ENCODE measurements at regions not wholly inside any gene's neighbourhood (a gene's known extent, or its start where the extent isn't known, plus 50 kb on each side); places are given as distances from the start of the nearest gene placed in this dataset.

DNA sequence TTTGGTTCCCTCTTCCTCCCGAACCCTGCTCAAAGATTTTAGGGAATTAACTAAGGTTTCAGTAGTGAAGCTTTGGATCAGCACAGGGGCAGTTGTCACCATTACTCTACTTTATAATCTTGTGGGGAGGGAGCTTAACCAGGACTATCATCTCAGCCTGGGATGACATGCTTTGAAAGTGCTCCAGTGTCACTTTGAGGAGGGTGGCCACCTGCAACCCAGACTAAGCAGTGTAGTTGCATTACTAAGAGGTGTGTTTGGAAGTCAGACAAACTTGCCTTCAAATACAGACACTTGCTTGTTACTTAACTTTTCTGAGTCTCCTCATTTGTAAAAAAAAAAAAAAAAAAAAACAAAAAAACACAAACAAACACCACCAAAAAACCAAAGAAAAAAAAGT is 340.3 kb upstream of the TBL1XR1 start:
- Histone ChIP-seq H3F3A (ENCODE audit: insufficient read depth, low read length) (peaks cover 36% of the 10 kb centered on the region), H3K9me2 (replicated peaks; ENCODE audit: insufficient read depth, low read length) (no peaks in the 10 kb centered on the region), H3K9me3 (replicated peaks; ENCODE audit: insufficient read depth, low read length) (no peaks in the 10 kb centered on the region), H3K79me2 (ENCODE audit: low read length) (no peaks in the 10 kb centered on the region), H3K9ac (ENCODE audit: low read length) (no peak overlapping the region), H3K27ac (ENCODE audit: low read length) (peak overlapping the region; percentile 80; the same call in 1 of the 2 replicates), H3K27me3 (replicated peaks; ENCODE audit: insufficient read depth, low read length) (no peaks in the 10 kb centered on the region), H2AFZ (ENCODE audit: low read length) (no peak overlapping the region), H3K4me2 (ENCODE audit: low read depth, low read length) (peak overlapping the region; percentile 81), H4K20me1 (ENCODE audit: insufficient read depth, low read length) (no peaks in the 10 kb centered on the region), H3K36me3 (replicated peaks; ENCODE audit: insufficient read depth, low read length) (no peaks in the 10 kb centered on the region), H3K4me1 (ENCODE audit: low read length) (peaks cover 51% of the 10 kb centered on the region), H3K4me3 (ENCODE audit: low read length) (no peak overlapping the region)
- peak; percentile 51 for DNase-seq
- TF ChIP-seq, protein P1, sequence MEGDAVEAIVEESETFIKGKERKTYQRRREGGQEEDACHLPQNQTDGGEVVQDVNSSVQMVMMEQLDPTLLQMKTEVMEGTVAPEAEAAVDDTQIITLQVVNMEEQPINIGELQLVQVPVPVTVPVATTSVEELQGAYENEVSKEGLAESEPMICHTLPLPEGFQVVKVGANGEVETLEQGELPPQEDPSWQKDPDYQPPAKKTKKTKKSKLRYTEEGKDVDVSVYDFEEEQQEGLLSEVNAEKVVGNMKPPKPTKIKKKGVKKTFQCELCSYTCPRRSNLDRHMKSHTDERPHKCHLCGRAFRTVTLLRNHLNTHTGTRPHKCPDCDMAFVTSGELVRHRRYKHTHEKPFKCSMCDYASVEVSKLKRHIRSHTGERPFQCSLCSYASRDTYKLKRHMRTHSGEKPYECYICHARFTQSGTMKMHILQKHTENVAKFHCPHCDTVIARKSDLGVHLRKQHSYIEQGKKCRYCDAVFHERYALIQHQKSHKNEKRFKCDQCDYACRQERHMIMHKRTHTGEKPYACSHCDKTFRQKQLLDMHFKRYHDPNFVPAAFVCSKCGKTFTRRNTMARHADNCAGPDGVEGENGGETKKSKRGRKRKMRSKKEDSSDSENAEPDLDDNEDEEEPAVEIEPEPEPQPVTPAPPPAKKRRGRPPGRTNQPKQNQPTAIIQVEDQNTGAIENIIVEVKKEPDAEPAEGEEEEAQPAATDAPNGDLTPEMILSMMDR (IDR thresholded peaks at IDR 0.05; ENCODE audit: low read length), result no peak
- TF ChIP-seq EZH2phosphoT487 (IDR thresholded peaks at IDR 0.05; ENCODE audit: low read length), result no peak
- no peak for TF ChIP-seq EZH2 (optimal IDR thresholded peaks at IDR 0.05; ENCODE audit: low read depth, low read length)

DNA sequence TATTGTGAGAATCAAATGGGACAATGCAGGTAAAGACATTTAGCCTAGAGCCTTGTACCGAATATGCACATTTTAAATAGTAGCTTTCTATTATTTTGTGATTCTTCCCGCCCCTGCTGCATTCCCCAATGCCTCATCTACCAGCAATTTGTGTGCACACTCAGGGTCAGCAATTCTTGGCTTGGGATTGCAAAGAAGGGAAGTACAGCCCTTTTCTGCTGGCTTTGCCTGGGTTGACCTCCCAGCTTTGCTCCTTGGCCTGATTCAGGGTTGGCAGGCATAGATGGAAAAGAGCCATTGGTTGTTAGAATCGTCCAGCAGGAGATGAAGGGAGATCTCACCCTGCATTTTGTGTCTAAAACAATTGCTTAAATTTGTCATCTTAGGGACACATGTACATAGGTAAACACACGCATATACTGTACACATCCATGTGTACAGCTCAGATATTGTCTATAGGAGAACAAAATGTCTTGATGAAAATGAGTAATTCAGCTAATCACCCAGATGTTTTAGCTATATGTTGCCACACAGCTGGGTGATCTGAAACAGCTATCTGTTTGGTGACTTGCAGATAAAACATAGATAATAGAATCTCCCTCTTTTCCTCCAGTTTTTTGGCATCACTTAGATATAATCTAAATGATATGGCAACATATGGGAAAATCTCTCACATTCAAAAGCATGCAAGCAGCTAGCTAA is 340.9 kb upstream of the TBL1XR1 start:
- Histone ChIP-seq H3K27me3 (replicated peaks; ENCODE audit: insufficient read depth, low read length) (no peaks in the 10 kb centered on the region), H3F3A (ENCODE audit: insufficient read depth, low read length) (peaks cover 36% of the 10 kb centered on the region), H3K4me1 (ENCODE audit: low read length) (peaks cover 51% of the 10 kb centered on the region), H3K4me2 (ENCODE audit: low read depth, low read length) (peak overlapping the region; percentile 81), H3K9me3 (replicated peaks; ENCODE audit: insufficient read depth, low read length) (no peaks in the 10 kb centered on the region), H3K9ac (ENCODE audit: low read length) (peak overlapping the region; percentile 31; the same call in 1 of the 2 replicates), H3K9me2 (replicated peaks; ENCODE audit: insufficient read depth, low read length) (no peaks in the 10 kb centered on the region), H4K20me1 (ENCODE audit: insufficient read depth, low read length) (no peaks in the 10 kb centered on the region), H3K4me3 (ENCODE audit: low read length) (peak overlapping the region; percentile 39), H3K79me2 (ENCODE audit: low read length) (no peaks in the 10 kb centered on the region), H3K36me3 (replicated peaks; ENCODE audit: insufficient read depth, low read length) (no peaks in the 10 kb centered on the region), H3K27ac (ENCODE audit: low read length) (peak overlapping the region; percentile 80), H2AFZ (ENCODE audit: low read length) (peak overlapping the region; percentile 31)
- DNase-seq, result no peak
- TF ChIP-seq, protein P1 (IDR thresholded peaks at IDR 0.05; ENCODE audit: low read length), result no peak
- TF ChIP-seq EZH2phosphoT487 (IDR thresholded peaks at IDR 0.05; ENCODE audit: low read length), result no peak
- TF ChIP-seq EZH2 (optimal IDR thresholded peaks at IDR 0.05; ENCODE audit: low read depth, low read length), result no peak

GRCh38 chr3:177538750-177539730 is 341.8 kb upstream of the TBL1XR1 start:
- TF ChIP-seq EZH2phosphoT487 (IDR thresholded peaks at IDR 0.05; ENCODE audit: low read length) (no peak), EZH2 (optimal IDR thresholded peaks at IDR 0.05; ENCODE audit: low read depth, low read length) (no peak)
- TF ChIP-seq, protein P1 (IDR thresholded peaks at IDR 0.05; ENCODE audit: low read length), result no peak
- Histone ChIP-seq H3K9me2 (replicated peaks; ENCODE audit: insufficient read depth, low read length) (no peaks in the 10 kb centered on the region), H3K4me2 (ENCODE audit: low read depth, low read length) (peak overlapping the region; percentile 81), H3K27me3 (replicated peaks; ENCODE audit: insufficient read depth, low read length) (no peaks in the 10 kb centered on the region), H3K9me3 (replicated peaks; ENCODE audit: insufficient read depth, low read length) (no peaks in the 10 kb centered on the region), H3K36me3 (replicated peaks; ENCODE audit: insufficient read depth, low read length) (no peaks in the 10 kb centered on the region), H4K20me1 (ENCODE audit: insufficient read depth, low read length) (no peaks in the 10 kb centered on the region), H3F3A (ENCODE audit: insufficient read depth, low read length) (peaks cover 36% of the 10 kb centered on the region), H3K27ac (ENCODE audit: low read length) (peak overlapping the region; percentile 80), H3K9ac (ENCODE audit: low read length) (peak overlapping the region; percentile 31; the same call in 1 of the 2 replicates), H3K79me2 (ENCODE audit: low read length) (no peaks in the 10 kb centered on the region), H2AFZ (ENCODE audit: low read length) (peak overlapping the region; percentile 31), H3K4me1 (ENCODE audit: low read length) (peaks cover 51% of the 10 kb centered on the region), H3K4me3 (ENCODE audit: low read length) (peak overlapping the region; percentile 39)
- DNase-seq, result peak; percentile 95

Measured in MM.1S (cell line).